T-cell (primary cell): ENCODE measurements at regions not wholly inside any gene's neighbourhood (a gene's known extent, or its start where the extent isn't known, plus 50 kb on each side); places are given as distances from the start of the nearest gene placed in this dataset.
A peak's percentile ranks its signal among the peaks of the same experiment; 100 is the strongest.

Experiments used
- ATAC-seq, 4 experiments: fragments of 200-7000 bp in 3 of 4; fragments of 150-1000 bp in 1 of 4; cut with Tn5 transposase; replicated peaks in 1 of 4; 1 replicate in 3 of 4; 2 replicates in 1 of 4; pipeline ENCODE4 v1.10.0; 2021; ENCODE audit warnings: moderate library complexity in 3 of 4, mild to moderate bottlenecking in 2 of 4, moderate number of reproducible peaks in 1 of 4
- CTCF ChIA-PET, 2 donors: fragments of 300-600 bp; sonication (Branson Sonifier 250); formaldehyde crosslinking; loops; one replicate each; lab custom pipeline; 2022; ENCODE audit warnings: antibody characterized with exemption in 2 of 2; lab: Charles Lee
- POLR2A ChIA-PET, 2 donors: fragments of 300-600 bp; sonication (Branson Sonifier 250); formaldehyde crosslinking; loops; one replicate each; lab custom pipeline; 2022; ENCODE audit warnings: antibody characterized with exemption in 2 of 2; lab: Charles Lee
- DNase-seq, 35 experiments: peaks; one replicate each; pipeline versions ENCODE4 v3.0.0 to v3.0.0-alpha.2; 2013 to 2023
- H3K27ac ChIP-seq: one replicate; pipeline ENCODE4 v1.5.1; 2013; ENCODE audit warnings: low read length
- H3K27me3 ChIP-seq, 2 experiments: replicated peaks in 1 of 2; 1 replicate in 1 of 2; 2 replicates in 1 of 2; pipeline versions ENCODE4 v1.6.1 to v1.7.0; 2013; ENCODE audit warnings: low read length in 1 of 2, mixed read lengths in 1 of 2; ENCODE audit not compliant: control insufficient read depth in 2 of 2, insufficient read depth in 2 of 2; ENCODE audit errors: extremely low read depth in 1 of 2
- H3K36me3 ChIP-seq, 2 donors: 1 replicate in 1 of 2; 2 replicates in 1 of 2; pipeline versions ENCODE4 v1.6.1 to v1.7.0; 2013; ENCODE audit warnings: low read length in 1 of 2; ENCODE audit not compliant: control insufficient read depth in 2 of 2, insufficient read depth in 1 of 2; ENCODE audit errors: extremely low read depth in 1 of 2
- H3K4me1 ChIP-seq, 2 experiments: 1 replicate in 1 of 2; 2 replicates in 1 of 2; pipeline versions ENCODE4 v1.6.1 to v1.7.0; 2013; ENCODE audit warnings: low read length in 2 of 2, mixed read lengths in 1 of 2; ENCODE audit not compliant: insufficient read depth in 2 of 2, control insufficient read depth in 1 of 2; ENCODE audit errors: extremely low read depth in 1 of 2
- H3K4me3 ChIP-seq, 2 donors: 1 replicate in 1 of 2; 2 replicates in 1 of 2; pipeline versions ENCODE4 v1.5.1 to v1.7.0; 2013; ENCODE audit warnings: mild to moderate bottlenecking in 2 of 2, low read length in 1 of 2, moderate library complexity in 1 of 2; ENCODE audit not compliant: control insufficient read depth in 1 of 2; ENCODE audit errors: extremely low read depth in 1 of 2
- H3K9me3 ChIP-seq: 2 replicates; pipeline ENCODE4 v1.7.0; 2013
- H3K27ac Mint-ChIP-seq, 2 donors: one replicate each; pipeline ENCODE4 v1.8.0; 2020 to 2021; ENCODE audit warnings: mild to moderate bottlenecking in 2 of 2, mixed read lengths in 2 of 2
- H3K27me3 Mint-ChIP-seq, 2 donors: one replicate each; pipeline ENCODE4 v1.8.0; 2021 to 2022; ENCODE audit warnings: mixed read lengths in 2 of 2
- H3K36me3 Mint-ChIP-seq: one replicate; pipeline ENCODE4 v1.8.0; 2021; ENCODE audit warnings: mixed read lengths
- H3K4me1 Mint-ChIP-seq, 3 donors: one replicate each; pipeline ENCODE4 v1.8.0; 2020 to 2022; ENCODE audit warnings: mixed read lengths in 3 of 3, mild to moderate bottlenecking in 1 of 3
- H3K4me3 Mint-ChIP-seq, 3 donors: one replicate each; pipeline ENCODE4 v1.8.0; 2020 to 2022; ENCODE audit warnings: mild to moderate bottlenecking in 3 of 3, mixed read lengths in 3 of 3, moderate library complexity in 3 of 3
- H3K9me3 Mint-ChIP-seq, 3 donors: one replicate each; pipeline ENCODE4 v1.8.0; 2020 to 2022; ENCODE audit warnings: mixed read lengths in 3 of 3
- WGBS: methylation state at CpG from one replicate; pipeline ENCODE4 v1.1.5; 2013; ENCODE audit warnings: missing lambda C conversion rate; ENCODE audit not compliant: insufficient coverage; 5-methylcytosine and 5-hydroxymethylcytosine counted together

DNA sequence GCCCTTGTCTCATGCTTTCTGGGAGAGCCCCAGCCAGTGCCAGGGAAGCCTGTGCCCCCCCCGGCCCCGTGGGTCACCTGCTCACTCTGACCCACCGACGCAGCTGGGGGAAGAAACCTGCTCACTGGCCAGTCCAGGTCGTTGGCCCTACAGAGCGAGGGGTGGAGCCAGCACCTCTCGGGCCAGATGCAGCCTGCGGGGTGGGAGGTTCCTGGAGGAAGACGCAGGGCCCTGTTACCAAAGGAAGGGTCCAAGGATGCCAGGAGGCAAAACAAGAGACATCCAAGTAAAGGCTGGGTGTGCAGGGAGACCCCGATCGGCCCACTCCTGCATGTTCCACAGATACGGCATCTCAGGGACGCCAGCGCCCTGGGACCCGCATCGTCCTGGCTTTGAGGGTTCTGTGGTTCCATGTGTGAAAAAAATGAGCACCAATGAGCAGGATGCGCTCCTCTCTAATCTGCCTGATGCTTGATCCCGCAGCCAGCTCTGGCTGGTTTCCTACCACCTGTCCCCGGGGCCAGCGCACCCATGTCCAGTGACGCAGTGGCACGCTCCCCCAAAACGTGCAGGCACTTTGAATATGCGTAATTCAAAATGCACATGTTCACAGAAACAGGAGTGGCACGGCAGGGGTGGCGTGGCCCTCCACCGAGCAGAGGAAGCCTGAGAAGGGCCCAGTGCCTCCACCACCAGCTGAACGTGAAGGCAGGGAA is 66.0 kb upstream of the GALNT9 start:
- ChIA-PET CTCF (no interaction called here), POLR2A (no interaction called here)
- Mint-ChIP-seq H3K36me3 (no peaks in the 10 kb centered on the region), H3K27ac (no peak overlapping the region), H3K4me3 (no peak overlapping the region), H3K4me1 (no peaks in the 10 kb centered on the region), H3K9me3 (no peaks in the 10 kb centered on the region), H3K27me3 (peaks cover 14 to 29% of the 10 kb centered on the region in 2 donors)
- Histone ChIP-seq H3K4me3 (no peak overlapping the region), H3K4me1 (no peaks in the 10 kb centered on the region), H3K27me3 (peaks cover 0 to 47% of the 10 kb centered on the region in 2 experiments), H3K27ac (no peak overlapping the region), H3K36me3 (no peaks in the 10 kb centered on the region), H3K9me3 (no peaks in the 10 kb centered on the region)
- ATAC-seq = no peak
- DNase-seq = no peak
- 89% methylated on average over 28 of the region's 28 CpGs for WGBS

DNA sequence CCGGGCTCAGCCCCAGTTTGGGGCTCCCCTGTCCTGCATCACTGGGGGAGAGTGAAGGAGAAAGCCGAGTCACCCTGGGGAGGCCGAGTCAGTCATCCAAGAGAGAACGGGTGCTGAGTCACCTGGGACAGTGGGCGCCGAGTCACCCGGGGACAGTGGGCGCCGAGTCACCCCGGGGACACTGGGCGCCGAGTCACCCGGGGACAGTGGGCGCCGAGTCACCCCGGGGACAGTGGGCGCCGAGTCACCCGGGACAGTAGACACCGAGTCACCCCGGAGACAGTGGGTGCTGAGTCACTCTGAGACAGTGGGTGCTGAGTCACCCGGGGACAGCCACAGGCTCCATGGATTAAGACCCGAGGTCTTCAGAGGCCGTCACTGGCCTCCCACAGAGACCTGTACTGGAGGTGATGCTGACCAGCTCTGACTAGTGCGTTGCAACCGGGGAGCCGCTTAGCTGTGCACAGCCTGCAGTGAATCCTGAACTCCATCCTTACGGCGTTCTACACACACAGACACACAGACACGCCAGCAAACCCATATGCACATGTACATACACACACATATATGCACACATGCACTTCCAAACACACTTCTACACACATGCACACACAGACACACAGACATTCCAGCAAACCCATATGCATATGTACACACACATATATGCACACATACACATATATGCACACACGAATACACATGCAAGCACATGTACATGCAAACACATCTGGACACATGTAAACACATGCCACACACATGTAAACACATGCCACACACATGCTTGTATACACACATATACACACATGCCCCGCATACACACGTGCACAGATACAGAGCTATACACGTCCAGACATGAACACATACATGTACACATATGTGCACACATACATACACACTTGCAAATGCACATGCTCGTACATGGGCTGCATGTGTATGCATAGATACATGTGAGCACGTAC is 64.9 kb upstream of the GALNT9 start:
- Mint-ChIP-seq H3K27ac (no peak overlapping the region), H3K9me3 (no peaks in the 10 kb centered on the region), H3K4me3 (no peak overlapping the region), H3K27me3 (peaks cover 14 to 23% of the 10 kb centered on the region in 2 donors), H3K4me1 (no peaks in the 10 kb centered on the region), H3K36me3 (no peaks in the 10 kb centered on the region)
- WGBS = 67% methylated on average over 33 of the region's 36 CpGs
- ChIA-PET CTCF (no interaction called here), POLR2A (no interaction called here)
- DNase-seq (no peak), ATAC-seq (no peak)
- H3K36me3 ChIP-seq = no peaks in the 10 kb centered on the region
- H3K9me3 ChIP-seq = no peaks in the 10 kb centered on the region
- H3K27me3 ChIP-seq = peaks cover 0 to 41% of the 10 kb centered on the region in 2 experiments
- H3K4me1 ChIP-seq = no peaks in the 10 kb centered on the region
- H3K27ac ChIP-seq = no peak overlapping the region
- no peak overlapping the region for H3K4me3 ChIP-seq

DNA sequence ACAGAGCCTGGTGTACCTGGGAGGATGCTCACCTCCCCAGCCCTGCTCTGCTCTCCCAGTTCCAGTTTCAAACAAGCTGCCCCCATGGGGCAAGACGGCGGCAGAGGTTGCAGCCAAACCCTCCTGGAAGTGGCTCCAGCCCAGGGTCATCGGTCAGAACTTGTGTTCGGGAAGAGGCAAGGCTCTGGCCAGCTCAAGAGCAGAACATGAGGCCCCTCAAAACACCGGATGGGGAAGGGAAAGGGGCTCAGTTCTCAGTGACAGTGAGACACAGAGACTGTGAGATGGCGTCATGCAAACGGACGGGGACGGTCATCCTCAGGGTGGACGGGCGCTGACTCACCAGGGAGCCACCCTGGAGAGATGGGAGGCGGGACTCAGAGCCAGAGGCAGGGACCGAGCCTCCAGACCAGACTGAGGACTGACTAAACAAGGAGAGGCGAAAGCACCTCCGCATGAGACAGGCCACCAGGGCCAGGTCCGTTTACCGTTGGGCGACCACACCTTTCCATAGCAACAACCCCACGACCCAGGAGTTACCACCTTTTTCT is 63.9 kb upstream of the GALNT9 start:
- H3K27ac Mint-ChIP-seq = no peak overlapping the region
- Histone ChIP-seq H3K4me3 (no peak overlapping the region), H3K4me1 (no peaks in the 10 kb centered on the region), H3K9me3 (no peaks in the 10 kb centered on the region), H3K27ac (no peak overlapping the region), H3K27me3 (peaks cover 0 to 40% of the 10 kb centered on the region in 2 experiments), H3K36me3 (no peaks in the 10 kb centered on the region)
- POLR2A ChIA-PET = no interaction called here
- H3K9me3 Mint-ChIP-seq = no peaks in the 10 kb centered on the region
- DNase-seq (no peak), ATAC-seq (no peak)
- CTCF ChIA-PET = no interaction called here
- WGBS = 80% methylated on average over 19 of the region's 19 CpGs
- peaks cover 16 to 23% of the 10 kb centered on the region in 2 donors for H3K27me3 Mint-ChIP-seq
- no peaks in the 10 kb centered on the region for H3K36me3 Mint-ChIP-seq
- no peak overlapping the region for H3K4me3 Mint-ChIP-seq
- H3K4me1 Mint-ChIP-seq = no peaks in the 10 kb centered on the region

DNA sequence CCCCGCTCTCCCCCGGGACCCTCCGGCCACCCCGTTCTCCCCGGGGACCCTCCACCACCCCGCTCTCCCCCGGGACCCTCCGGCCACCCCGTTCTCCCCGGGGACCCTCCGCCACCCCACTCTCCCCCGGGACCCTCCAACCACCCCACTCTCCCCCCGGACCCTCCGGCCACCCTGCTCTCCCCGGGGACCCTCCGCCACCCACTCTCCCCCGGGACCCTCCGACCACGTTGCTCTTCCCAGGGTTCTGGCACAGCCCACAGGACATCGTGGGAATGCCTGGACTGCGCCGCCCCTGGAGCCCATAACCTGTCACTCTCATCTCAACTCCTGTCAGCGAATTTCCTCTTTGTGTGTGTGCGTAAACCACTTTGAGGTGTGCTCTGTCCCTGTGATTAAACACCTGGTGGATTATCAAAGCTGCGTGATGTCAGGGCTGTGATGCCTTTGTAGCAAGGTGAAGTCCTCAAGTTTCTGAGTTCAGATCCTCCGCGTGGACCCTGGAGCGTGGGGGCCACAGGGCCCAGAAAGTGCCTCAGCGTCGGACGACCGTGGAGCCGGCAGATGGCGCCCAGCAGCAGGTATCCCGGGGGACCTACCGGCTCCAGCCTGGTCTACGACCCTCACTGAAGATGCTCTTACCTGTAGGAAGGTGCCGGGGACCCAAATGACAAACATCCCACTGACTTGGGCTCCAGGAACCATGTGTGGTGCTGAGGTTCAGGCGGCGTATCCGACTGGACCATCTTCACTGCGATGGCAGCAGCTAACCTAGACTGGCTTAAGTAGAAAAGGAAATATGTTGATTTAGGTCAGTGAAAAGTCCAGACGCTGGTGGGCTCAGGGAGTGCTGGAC is 63.2 kb upstream of the GALNT9 start:
- POLR2A ChIA-PET = no interaction called here
- Mint-ChIP-seq H3K4me3 (no peak overlapping the region), H3K4me1 (no peaks in the 10 kb centered on the region), H3K9me3 (no peaks in the 10 kb centered on the region), H3K36me3 (no peaks in the 10 kb centered on the region), H3K27me3 (peaks cover 18 to 21% of the 10 kb centered on the region in 2 donors), H3K27ac (no peak overlapping the region)
- CTCF ChIA-PET = no interaction called here
- no peak overlapping the region for H3K4me3 ChIP-seq
- no peak overlapping the region for H3K27ac ChIP-seq
- ATAC-seq (no peak), DNase-seq (no peak)
- H3K36me3 ChIP-seq = no peaks in the 10 kb centered on the region
- peaks cover 0 to 38% of the 10 kb centered on the region in 2 experiments for H3K27me3 ChIP-seq
- no peaks in the 10 kb centered on the region for H3K4me1 ChIP-seq
- H3K9me3 ChIP-seq = no peaks in the 10 kb centered on the region
- 81% methylated on average over 15 of the region's 43 CpGs for WGBS

DNA sequence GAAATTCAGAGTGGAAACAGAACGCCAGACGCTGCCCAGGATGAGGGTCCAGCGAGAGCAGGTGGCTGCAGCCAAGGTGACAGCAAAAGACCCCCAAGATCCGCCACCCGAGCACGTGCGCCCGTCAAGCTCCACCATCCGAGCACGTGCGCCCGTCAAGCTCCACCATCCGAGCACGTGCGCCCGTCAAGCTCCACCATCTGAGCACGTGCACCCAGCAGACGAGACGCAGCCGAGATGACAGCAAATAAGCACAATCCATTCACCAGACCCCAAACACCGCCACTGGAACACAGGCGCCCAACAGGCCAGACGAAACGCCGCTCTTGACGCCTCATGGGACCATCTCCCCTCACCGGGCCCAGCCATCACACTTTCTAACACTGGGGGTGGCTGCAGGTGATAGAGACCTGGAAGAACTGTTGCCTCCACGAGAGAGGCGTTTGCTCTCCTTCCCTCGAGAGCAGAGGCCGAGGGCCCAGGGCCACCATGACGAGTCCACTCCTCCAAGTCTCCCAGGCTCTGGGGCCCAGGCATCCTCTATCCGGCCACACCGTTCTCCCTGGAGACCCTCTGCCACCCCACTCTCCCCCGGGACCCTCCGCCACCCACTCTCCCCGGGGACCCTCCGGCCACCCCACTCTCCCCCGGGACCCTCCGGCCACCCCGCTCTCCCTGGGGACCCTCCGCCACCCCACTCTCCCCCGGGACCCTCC is 62.1 kb upstream of the GALNT9 start:
- no peak overlapping the region for H3K27ac Mint-ChIP-seq
- DNase-seq (peak in 1 of 35 experiments; percentile 3), ATAC-seq (no peak)
- H3K9me3 ChIP-seq = no peaks in the 10 kb centered on the region
- no peaks in the 10 kb centered on the region for H3K4me1 ChIP-seq
- no peak overlapping the region for H3K4me3 ChIP-seq
- H3K9me3 Mint-ChIP-seq = no peaks in the 10 kb centered on the region
- no peaks in the 10 kb centered on the region for H3K36me3 Mint-ChIP-seq
- no peak overlapping the region for H3K27ac ChIP-seq
- no peaks in the 10 kb centered on the region for H3K36me3 ChIP-seq
- H3K4me3 Mint-ChIP-seq = no peak overlapping the region
- WGBS = 87% methylated on average over 37 of the region's 43 CpGs
- peaks cover 0 to 37% of the 10 kb centered on the region in 2 experiments for H3K27me3 ChIP-seq
- H3K4me1 Mint-ChIP-seq = no peaks in the 10 kb centered on the region
- H3K27me3 Mint-ChIP-seq = peaks cover 25 to 30% of the 10 kb centered on the region in 2 donors
- POLR2A ChIA-PET = no interaction called here
- CTCF ChIA-PET = no interaction called here
